IMR-90 (cell line): ENCODE measurements at regions not wholly inside any gene's neighbourhood (a gene's known extent, or its start where the extent isn't known, plus 50 kb on each side); places are given as distances from the start of the nearest gene placed in this dataset.
A peak's percentile ranks its signal among the peaks of the same experiment; 100 is the strongest.

Source experiments
- ATAC-seq: fragments of 200-7000 bp; cut with Tn5 transposase; 2 replicates; pipeline ENCODE4 v1.9.1; 2020; ENCODE audit warnings: low read depth, mild to moderate bottlenecking, moderate library complexity
- BruUV-seq: library from RNA; stranded (reverse); fragments of 400-500 nt; replicated peaks from 2 replicates; lab custom pipeline; 2021; lab: Mats Ljungman, UMichigan
- CTCF ChIA-PET: fragments of 300-600 bp; formaldehyde crosslinking; extraction: SDS; loops from one replicate; lab custom pipeline; 2021; ENCODE audit warnings: antibody characterized with exemption; lab: Yijun Ruan, JAX
- POLR2A ChIA-PET: fragments of 300-600 bp; sonication (Branson Sonifier 250); formaldehyde crosslinking; loops from one replicate; lab custom pipeline; 2022; ENCODE audit warnings: antibody characterized with exemption; ENCODE audit not compliant: unreplicated experiment; lab: Charles Lee
- DNase-seq: peaks from one replicate; pipeline ENCODE4 v3.0.0; 2013
- H2AFZ ChIP-seq: replicated peaks from 2 replicates; pipeline ENCODE3; 2013; ENCODE audit warnings: low read length, mild to moderate bottlenecking; ENCODE audit not compliant: poor library complexity
- H2AK5ac ChIP-seq: 2 replicates; pipeline ENCODE4 v1.6.1; 2013; ENCODE audit warnings: low read depth, low read length, inconsistent platforms
- H2AK9ac ChIP-seq: replicated peaks from 2 replicates; pipeline ENCODE3; 2013; ENCODE audit warnings: mild to moderate bottlenecking, low read depth, low read length, moderate library complexity; ENCODE audit not compliant: poor library complexity
- H2BK120ac ChIP-seq: 2 replicates; pipeline ENCODE4 v1.6.1; 2013; ENCODE audit warnings: low read depth, low read length, inconsistent platforms
- H2BK15ac ChIP-seq: 3 replicates; pipeline ENCODE4 v1.6.1; 2013; ENCODE audit warnings: low read depth, low read length, inconsistent platforms
- H2BK20ac ChIP-seq: 2 replicates; pipeline ENCODE4 v1.6.1; 2013; ENCODE audit warnings: low read depth, mild to moderate bottlenecking, inconsistent platforms, low read length, moderate library complexity
- H2BK5ac ChIP-seq: 2 replicates; pipeline ENCODE4 v1.6.1; 2013; ENCODE audit warnings: mild to moderate bottlenecking, low read depth, low read length, inconsistent platforms; ENCODE audit not compliant: poor library complexity, severe bottlenecking
- H3K14ac ChIP-seq: replicated peaks from 2 replicates; pipeline ENCODE4 v1.6.1; 2013; ENCODE audit warnings: low read depth, low read length, inconsistent platforms
- H3K18ac ChIP-seq: 2 replicates; pipeline ENCODE4 v1.6.1; 2013; ENCODE audit warnings: low read depth, low read length, control low read depth
- H3K23ac ChIP-seq: 2 replicates; pipeline ENCODE4 v1.6.1; 2013; ENCODE audit warnings: low read depth, low read length, inconsistent platforms
- H3K27ac ChIP-seq: 2 replicates; pipeline ENCODE4 v1.5.1; 2013; ENCODE audit warnings: mild to moderate bottlenecking, control low read depth, low read length; ENCODE audit not compliant: insufficient read depth
- H3K27me3 ChIP-seq: 2 replicates; pipeline ENCODE4 v1.6.1; 2013; ENCODE audit warnings: low read length; ENCODE audit not compliant: control insufficient read depth, insufficient read depth
- H3K36me3 ChIP-seq: 2 replicates; pipeline ENCODE4 v1.6.1; 2013; ENCODE audit warnings: low read length, mixed read lengths; ENCODE audit not compliant: control insufficient read depth, insufficient read depth
- H3K4ac ChIP-seq: 2 replicates; pipeline ENCODE4 v1.6.1; 2013; ENCODE audit warnings: low read depth, low read length, inconsistent platforms
- H3K4me1 ChIP-seq: 2 replicates; pipeline ENCODE4 v1.6.1; 2013; ENCODE audit warnings: low read length, mixed read lengths; ENCODE audit not compliant: control insufficient read depth, insufficient read depth
- H3K4me2 ChIP-seq: 2 replicates; pipeline ENCODE4 v1.6.1; 2013; ENCODE audit warnings: low read depth, mild to moderate bottlenecking, control low read depth, low read length, moderate library complexity
- H3K4me3 ChIP-seq: 2 replicates; pipeline ENCODE4 v1.5.1; 2013; ENCODE audit warnings: low read depth, mild to moderate bottlenecking, control low read depth, low read length, moderate library complexity; ENCODE audit not compliant: insufficient read depth
- H3K56ac ChIP-seq: 2 replicates; pipeline ENCODE4 v1.6.1; 2013; ENCODE audit warnings: low read length, inconsistent platforms; ENCODE audit not compliant: insufficient read depth; ENCODE audit errors: extremely low read depth
- H3K79me1 ChIP-seq, 2 experiments: 2 replicates each; pipeline ENCODE4 v1.6.1; 2013; ENCODE audit warnings: low read length in 2 of 2, inconsistent platforms in 1 of 2, low read depth in 1 of 2
- H3K9ac ChIP-seq: 2 replicates; pipeline ENCODE4 v1.6.1; 2013; ENCODE audit warnings: low read depth, low read length, control low read depth
- H3K9me1 ChIP-seq: 2 replicates; pipeline ENCODE4 v1.6.1; 2013; ENCODE audit warnings: low read length, inconsistent platforms; ENCODE audit not compliant: insufficient read depth
- H3K9me3 ChIP-seq: 2 replicates; pipeline ENCODE4 v1.6.1; 2013; ENCODE audit warnings: low read length; ENCODE audit not compliant: control insufficient read depth, insufficient read depth
- H4K20me1 ChIP-seq: 2 replicates; pipeline ENCODE4 v1.6.1; 2013; ENCODE audit warnings: low read length, inconsistent platforms; ENCODE audit not compliant: insufficient read depth
- H4K5ac ChIP-seq: 2 replicates; pipeline ENCODE4 v1.6.1; 2013; ENCODE audit warnings: mild to moderate bottlenecking, low read depth, low read length, control low read depth
- H4K8ac ChIP-seq, 2 experiments: 2 replicates each; pipeline ENCODE4 v1.6.1; 2013; ENCODE audit warnings: low read depth in 2 of 2, low read length in 2 of 2, control low read depth in 1 of 2, inconsistent platforms in 1 of 2
- H4K91ac ChIP-seq: 2 replicates; pipeline ENCODE4 v1.6.1; 2013; ENCODE audit warnings: low read depth, low read length, inconsistent platforms; ENCODE audit not compliant: insufficient read depth
- CEBPB ChIP-seq: IDR thresholded peaks from 2 replicates; pipeline ENCODE4 v1.6.1; 2012; ENCODE audit warnings: low read depth, low read length, improper control_type of control experiment
- CHD1 ChIP-seq: IDR thresholded peaks from 2 replicates; pipeline ENCODE4 v1.6.1; 2012; ENCODE audit warnings: low read depth, low read length, improper control_type of control experiment
- CTCF ChIP-seq: conservative IDR thresholded peaks from 2 replicates; pipeline ENCODE4 v1.5.1; 2012; ENCODE audit warnings: mild to moderate bottlenecking, low read depth, low read length, improper control_type of control experiment
- RCOR1 ChIP-seq: IDR thresholded peaks from 2 replicates; pipeline ENCODE4 v1.6.1; 2012; ENCODE audit warnings: mild to moderate bottlenecking, low read length, improper control_type of control experiment; ENCODE audit not compliant: insufficient replicate concordance
- RFX5 ChIP-seq: IDR thresholded peaks from 2 replicates; pipeline ENCODE4 v1.8.0; 2012; ENCODE audit warnings: low read depth, mild to moderate bottlenecking, low read length, moderate library complexity
- SMC3 ChIP-seq: fragments of 150-350 bp; IDR thresholded peaks from 2 replicates; pipeline ENCODE4 v1.6.1; 2016; ENCODE audit warnings: low read depth, mild to moderate bottlenecking, antibody characterized with exemption, low read length, moderate library complexity
- USF2 ChIP-seq: fragments of 150-350 bp; IDR thresholded peaks from 2 replicates; pipeline ENCODE4 v1.6.1; 2017; ENCODE audit warnings: mild to moderate bottlenecking, antibody characterized with exemption, low read length, low read depth
- WGBS, 2 experiments: methylation state at CpG; one replicate each; pipeline versions ENCODE4 v1.1.5 to v1.1.7; 2013; ENCODE audit warnings: missing lambda C conversion rate in 2 of 2; ENCODE audit not compliant: insufficient read length in 1 of 2; ENCODE audit errors: extremely low coverage in 2 of 2; 5-methylcytosine and 5-hydroxymethylcytosine counted together
- dilution Hi-C: fragments of 300-500 bp; cut with HindIII; formaldehyde crosslinking; loops from one replicate; pipeline ENCODE4 v1.14.3; 2018; ENCODE audit warnings: low sequenced_read_pairs; ENCODE audit not compliant: unreplicated experiment
- in situ Hi-C: fragments of 300-500 bp; cut with MboI; formaldehyde crosslinking; loops from 3 replicates; pipeline ENCODE4 v1.14.3; 2019; ENCODE audit warnings: low sequenced_read_pairs, inconsistent platforms, mixed read lengths
- intact Hi-C: fragments of 100-400 bp; cut with micrococcal nuclease; formaldehyde crosslinking; loops from 2 replicates; pipeline ENCODE4 v1.10.0; 2022

- no peaks in the 10 kb centered on the region for H3K36me3 ChIP-seq
- H3K27ac ChIP-seq, result 0 out of 2 replicates have a peak overlapping the region, but pooled peaks have one; percentile 14
- H3K4ac ChIP-seq, result peak overlapping the region; percentile 94
- peak overlapping the region; percentile 45 for H4K5ac ChIP-seq
- peak overlapping the region; percentile 61 to 69 for H4K8ac ChIP-seq
- H3K27me3 ChIP-seq, result no peaks in the 10 kb centered on the region
- H3K23ac ChIP-seq, result peak overlapping the region; percentile 85
- H3K4me2 ChIP-seq, result no peak overlapping the region; the same call in 1 of the 2 replicates
- H3K9ac ChIP-seq, result no peak overlapping the region; the same call in 1 of the 2 replicates
- no peaks in the 10 kb centered on the region for H3K9me3 ChIP-seq
- 0% methylated on average over 1 of the region's 2 CpGs; no CpG with 5 or more reads in 1 of the 2 experiments for WGBS, 2 experiments
- no peak for TF ChIP-seq SMC3
- no peak for TF ChIP-seq RFX5
- no peak for TF ChIP-seq CHD1
- no peak for TF ChIP-seq USF2
- no peak for TF ChIP-seq CEBPB
- no peak for TF ChIP-seq RCOR1
- TF ChIP-seq CTCF, result no peak
- H2BK20ac ChIP-seq, result peak overlapping the region; percentile 94
- intact Hi-C loops, result no loop called here
- H2AK9ac ChIP-seq, result peak overlapping the region; percentile 63
- H3K56ac ChIP-seq, result no peak overlapping the region; the same call in 1 of the 2 replicates
- dilution Hi-C loops, result no loop called here
- peak overlapping the region; percentile 85 for H4K91ac ChIP-seq
- H2BK15ac ChIP-seq, result peak overlapping the region; percentile 90; the same call in 2 of the 3 replicates
- ChIA-PET CTCF (interaction anchor here (1.9 kb wide), 1 partner anchor 10 kb away, joined by 8 read pairs; no protein-coding TSS in a partner anchor), POLR2A (no interaction called here)
- BruUV-seq, result no TSS peak
- no peaks in the 10 kb centered on the region for H3K79me1 ChIP-seq
- peak overlapping the region; percentile 61 for H2AFZ ChIP-seq
- no peak for DNase-seq
- no peak overlapping the region for H3K4me3 ChIP-seq
- peak overlapping the region; percentile 95 for H2BK120ac ChIP-seq
- in situ Hi-C loops, result no loop called here
- peak overlapping the region; percentile 96 for H2AK5ac ChIP-seq
- peak overlapping the region; percentile 87 for H3K14ac ChIP-seq
- H3K9me1 ChIP-seq, result peaks cover 10% of the 10 kb centered on the region
- H2BK5ac ChIP-seq, result peak overlapping the region; percentile 97
- H4K20me1 ChIP-seq, result no peaks in the 10 kb centered on the region
- 0 out of 2 replicates have a peak, but pooled peaks have one; percentile 4 for ATAC-seq
- H3K4me1 ChIP-seq, result peaks cover 15% of the 10 kb centered on the region
- H3K18ac ChIP-seq, result peak overlapping the region; percentile 78
Measured at GRCh38 chr5:33309068-33309467, 131.7 kb upstream of the TARS1 start.
